Right lobe of liver (tissue), 4 donors: ENCODE measurements at regions not wholly inside any gene's neighbourhood (a gene's known extent, or its start where the extent isn't known, plus 50 kb on each side); places are given as distances from the start of the nearest gene placed in this dataset.

Source experiments
- CTCF ChIP-seq, 4 donors: fragments of 200-600 bp in 3 of 4; fragments of 450-650 bp in 1 of 4; IDR thresholded peaks; one replicate each; pipeline versions ENCODE4 v1.5.1 to v1.8.0; 2016 to 2022; ENCODE audit warnings: antibody characterized with exemption in 4 of 4, mild to moderate bottlenecking in 2 of 4
- POLR2A ChIP-seq: fragments of 450-650 bp; IDR thresholded peaks from one replicate; pipeline ENCODE4 v1.6.1; 2017; ENCODE audit warnings: antibody characterized with exemption, mild to moderate bottlenecking
- donor health status: DM: no; HTN: no; CAD: no.
- donor health status: DM: no; HTN: no; CAD: no.
- donor health status: DM: no; HTN: yes; CAD: no.

GRCh38 chr6:74925683-74926082 is 280.2 kb downstream of the COL12A1 start:
- TF ChIP-seq CTCF (IDR thresholded peaks at IDR 0.05) (no peak), POLR2A (no peak)
